Kidney (tissue), 13 donors: ENCODE measurements at regions not wholly inside any gene's neighbourhood (a gene's known extent, or its start where the extent isn't known, plus 50 kb on each side); places are given as distances from the start of the nearest gene placed in this dataset.

Experiments used
- DNase-seq, 5 donors: peaks; one replicate each; pipeline ENCODE4 v3.0.0-alpha.2; 2013 to 2020
- FAIRE-seq: peaks from 2 replicates; lab custom pipeline; 2012; peaks lifted over from hg19 to GRCh38; lab: Jason Lieb, UNC
- H3K27ac ChIP-seq, 2 donors: one replicate each; pipeline ENCODE4 v1.7.0; 2013; ENCODE audit warnings: low read depth in 2 of 2, low read length in 2 of 2, inconsistent platforms in 1 of 2
- H3K27me3 ChIP-seq: one replicate; pipeline ENCODE4 v1.7.1; 2013; ENCODE audit warnings: low read length, inconsistent platforms; ENCODE audit not compliant: control insufficient read depth, insufficient read depth
- H3K36me3 ChIP-seq, 3 donors: one replicate each; pipeline versions ENCODE4 v1.7.0 to v1.7.1; 2013; ENCODE audit warnings: low read length in 3 of 3, control low read depth in 1 of 3, inconsistent platforms in 1 of 3; ENCODE audit not compliant: insufficient read depth in 3 of 3, control insufficient read depth in 2 of 3
- H3K4me1 ChIP-seq, 3 donors: one replicate each; pipeline versions ENCODE4 v1.7.0 to v1.7.1; 2013; ENCODE audit warnings: low read length in 3 of 3, inconsistent platforms in 1 of 3, low read depth in 1 of 3; ENCODE audit not compliant: control insufficient read depth in 2 of 3, insufficient read depth in 2 of 3
- H3K4me3 ChIP-seq, 3 donors: one replicate each; pipeline versions ENCODE4 v1.7.0 to v1.8.1; 2013; ENCODE audit warnings: low read length in 3 of 3, control low read depth in 1 of 3, inconsistent platforms in 1 of 3
- H3K9ac ChIP-seq, 3 donors: one replicate each; pipeline versions ENCODE4 v1.7.0 to v1.7.1; 2013; ENCODE audit warnings: low read length in 3 of 3, control low read depth in 1 of 3, inconsistent platforms in 1 of 3
- H3K9me3 ChIP-seq, 3 donors: one replicate each; pipeline versions ENCODE4 v1.7.0 to v1.7.1; 2013; ENCODE audit warnings: low read length in 3 of 3, control low read depth in 1 of 3, inconsistent platforms in 1 of 3; ENCODE audit not compliant: control insufficient read depth in 2 of 3, insufficient read depth in 1 of 3
- intact Hi-C: fragments of 100-400 bp; cut with DNase I; formaldehyde crosslinking; loops from one replicate; pipeline ENCODE4 v1.11.1; 2022
- TF ChIP-seq, protein P1 (sequence below): IDR thresholded peaks from 3 replicates; pipeline ENCODE4 v1.5.1; 2012; ENCODE audit warnings: mild to moderate bottlenecking, moderate library complexity, borderline replicate concordance; ENCODE audit not compliant: insufficient read depth; ENCODE audit errors: extremely low read depth
- donor health status: control.
- donor health status: control.
- donor health status: control.
- donor health status: control.
- donor health status: control.
- donor health status: DM: yes; HTN: yes; CAD: no.
- donor health status: Normal renal cell carcinoma (clear cell type).

DNA sequence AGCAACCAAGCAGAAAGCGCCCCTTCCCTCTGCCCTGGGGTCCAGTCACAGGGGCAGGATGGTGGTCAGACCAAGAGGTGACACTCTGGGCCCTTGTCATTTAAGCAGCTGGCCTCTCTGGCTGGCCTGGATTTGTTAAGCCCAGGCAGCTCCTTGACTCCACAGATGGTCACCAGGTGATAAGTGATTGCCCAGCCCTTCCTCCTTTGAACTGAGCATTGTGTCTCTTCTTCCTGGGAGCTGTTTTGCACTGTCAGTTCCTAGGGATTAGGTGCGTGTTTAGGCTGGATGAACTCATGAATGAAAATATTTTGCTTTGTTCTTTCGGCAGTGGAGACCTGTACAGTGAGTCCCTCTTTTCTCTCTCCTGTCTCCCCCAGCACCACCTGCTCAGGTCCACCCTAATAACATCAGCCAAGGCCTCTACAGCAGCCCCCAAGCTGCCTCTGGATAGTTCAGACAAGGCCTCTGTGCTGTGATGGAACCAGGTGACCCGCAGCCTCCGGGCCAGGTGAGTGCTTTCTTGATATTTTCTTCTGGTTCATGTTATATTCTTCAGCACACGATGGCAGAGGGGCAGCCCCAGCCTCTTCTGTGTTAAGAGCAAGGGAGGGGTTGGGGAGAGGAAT is 139.7 kb upstream of the PITX1 start:
- FAIRE-seq = no peak
- H3K9ac ChIP-seq = no peak overlapping the region
- H3K4me1 ChIP-seq = no peaks in the 10 kb centered on the region
- TF ChIP-seq, protein P1, sequence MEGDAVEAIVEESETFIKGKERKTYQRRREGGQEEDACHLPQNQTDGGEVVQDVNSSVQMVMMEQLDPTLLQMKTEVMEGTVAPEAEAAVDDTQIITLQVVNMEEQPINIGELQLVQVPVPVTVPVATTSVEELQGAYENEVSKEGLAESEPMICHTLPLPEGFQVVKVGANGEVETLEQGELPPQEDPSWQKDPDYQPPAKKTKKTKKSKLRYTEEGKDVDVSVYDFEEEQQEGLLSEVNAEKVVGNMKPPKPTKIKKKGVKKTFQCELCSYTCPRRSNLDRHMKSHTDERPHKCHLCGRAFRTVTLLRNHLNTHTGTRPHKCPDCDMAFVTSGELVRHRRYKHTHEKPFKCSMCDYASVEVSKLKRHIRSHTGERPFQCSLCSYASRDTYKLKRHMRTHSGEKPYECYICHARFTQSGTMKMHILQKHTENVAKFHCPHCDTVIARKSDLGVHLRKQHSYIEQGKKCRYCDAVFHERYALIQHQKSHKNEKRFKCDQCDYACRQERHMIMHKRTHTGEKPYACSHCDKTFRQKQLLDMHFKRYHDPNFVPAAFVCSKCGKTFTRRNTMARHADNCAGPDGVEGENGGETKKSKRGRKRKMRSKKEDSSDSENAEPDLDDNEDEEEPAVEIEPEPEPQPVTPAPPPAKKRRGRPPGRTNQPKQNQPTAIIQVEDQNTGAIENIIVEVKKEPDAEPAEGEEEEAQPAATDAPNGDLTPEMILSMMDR = no peak
- DNase-seq = no peak
- no peak overlapping the region for H3K27ac ChIP-seq
- no peaks in the 10 kb centered on the region for H3K9me3 ChIP-seq
- no peaks in the 10 kb centered on the region for H3K36me3 ChIP-seq
- no peaks in the 10 kb centered on the region for H3K27me3 ChIP-seq
- intact Hi-C loops = no loop called here
- no peak overlapping the region for H3K4me3 ChIP-seq

DNA sequence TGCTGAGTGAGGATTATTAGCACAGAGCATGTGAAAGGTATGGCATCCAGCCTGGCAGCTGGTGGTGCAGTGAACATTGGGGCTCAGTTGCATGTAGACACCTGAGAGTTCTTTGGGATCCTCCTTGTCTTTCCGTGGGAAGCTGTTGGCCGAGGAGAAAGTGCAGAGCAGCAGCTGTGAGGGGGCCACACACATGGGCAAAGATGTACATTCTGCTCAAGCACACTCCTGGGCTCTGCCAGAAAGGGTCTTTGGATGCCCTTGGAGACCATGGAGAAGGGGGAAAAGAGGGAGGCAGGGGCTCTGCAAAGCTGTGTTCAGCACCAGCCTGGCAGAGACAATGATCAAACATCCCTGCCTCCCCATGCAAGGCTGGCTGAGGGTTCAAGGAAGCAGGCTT is 138.7 kb upstream of the PITX1 start:
- FAIRE-seq = no peak
- H3K9me3 ChIP-seq = no peaks in the 10 kb centered on the region

GRCh38 chr5:135171336-135171735 is 137.3 kb upstream of the PITX1 start:
- H3K4me1 ChIP-seq = no peaks in the 10 kb centered on the region
- H3K27ac ChIP-seq = no peak overlapping the region
- H3K27me3 ChIP-seq = no peaks in the 10 kb centered on the region
- FAIRE-seq (no peak), DNase-seq (no peak)
- intact Hi-C loops = no loop called here
- TF ChIP-seq, protein P1 = no peak
- H3K9me3 ChIP-seq = no peaks in the 10 kb centered on the region
- H3K36me3 ChIP-seq = no peaks in the 10 kb centered on the region
- no peak overlapping the region for H3K4me3 ChIP-seq
- no peak overlapping the region for H3K9ac ChIP-seq

More for the DNA sequence above, 138.7 kb upstream of the PITX1 start:
- TF ChIP-seq, protein P1 = no peak
- H3K9ac ChIP-seq = no peak overlapping the region
- H3K27me3 ChIP-seq = no peaks in the 10 kb centered on the region
- intact Hi-C loops = no loop called here
- no peaks in the 10 kb centered on the region for H3K4me1 ChIP-seq
- H3K4me3 ChIP-seq = no peak overlapping the region
- no peak overlapping the region for H3K27ac ChIP-seq
- no peak for DNase-seq
- no peaks in the 10 kb centered on the region for H3K36me3 ChIP-seq

- H3K4me1 ChIP-seq = no peaks in the 10 kb centered on the region
- TF ChIP-seq, protein P1 = no peak
These were observed 136.5 kb upstream of the PITX1 start for GRCh38 chr5:135170500-135170899.

More at GRCh38 chr5:135170500-135170899, 136.5 kb upstream of the PITX1 start:
- no peak overlapping the region for H3K9ac ChIP-seq
- H3K36me3 ChIP-seq = no peaks in the 10 kb centered on the region
- intact Hi-C loops = no loop called here
- no peaks in the 10 kb centered on the region for H3K9me3 ChIP-seq
- H3K27me3 ChIP-seq = no peaks in the 10 kb centered on the region
- FAIRE-seq (no peak), DNase-seq (no peak)
- no peak overlapping the region for H3K27ac ChIP-seq
- H3K4me3 ChIP-seq = no peak overlapping the region
